T follicular helper cell (primary cell): ENCODE measurements at regions not wholly inside any gene's neighbourhood (a gene's known extent, or its start where the extent isn't known, plus 50 kb on each side); places are given as distances from the start of the nearest gene placed in this dataset.

Source experiments
- DNase-seq: peaks from one replicate; pipeline ENCODE4 v3.0.0-alpha.2; 2020; ENCODE audit warnings: low read depth

GRCh38 chr16:11473728-11474127, 113.0 kb downstream of the LITAF start:
- DNase-seq: no peak

- no peak for DNase-seq
Observed at GRCh38 chr16:11474617-11475291, 112.0 kb downstream of the LITAF start.

GRCh38 chr16:11475896-11476630, 110.7 kb downstream of the LITAF start:
- DNase-seq: no peak

GRCh38 chr16:11476676-11477075, 110.0 kb downstream of the LITAF start:
- DNase-seq: no peak

- DNase-seq: no peak
Observed at GRCh38 chr16:11478431-11479119, 108.1 kb downstream of the LITAF start.

- no peak for DNase-seq
Observed at GRCh38 chr16:11479916-11480315, 106.8 kb downstream of the LITAF start.

GRCh38 chr16:11480634-11481033, 106.1 kb downstream of the LITAF start:
- no peak for DNase-seq

GRCh38 chr16:11481987-11482386, 104.7 kb downstream of the LITAF start:
- no peak for DNase-seq

- no peak for DNase-seq
Observed at GRCh38 chr16:11482946-11483748, 103.6 kb downstream of the LITAF start.

GRCh38 chr16:11484691-11485258, 101.9 kb downstream of the LITAF start:
- no peak for DNase-seq

GRCh38 chr16:11485676-11486075, 101.0 kb downstream of the LITAF start:
- no peak for DNase-seq

GRCh38 chr16:11487289-11487688, 99.4 kb downstream of the LITAF start:
- no peak for DNase-seq

- no peak for DNase-seq
Observed at GRCh38 chr16:11488304-11488703, 98.4 kb downstream of the LITAF start.

GRCh38 chr16:11491524-11491923, 95.2 kb downstream of the LITAF start:
- no peak for DNase-seq

GRCh38 chr16:11492808-11493530, 93.8 kb downstream of the LITAF start:
- no peak for DNase-seq

- no peak for DNase-seq
Observed at GRCh38 chr16:11493531-11493929, 93.2 kb downstream of the LITAF start.

GRCh38 chr16:11494029-11494428, 92.7 kb downstream of the LITAF start:
- no peak for DNase-seq

- DNase-seq: no peak
Observed at GRCh38 chr16:11494433-11494832, 92.3 kb downstream of the LITAF start.

- DNase-seq: no peak
Observed at GRCh38 chr16:11495066-11495407, 91.7 kb downstream of the LITAF start.
